Astrocyte (in vitro differentiated cells and primary cell): ENCODE measurements at regions not wholly inside any gene's neighbourhood (a gene's known extent, or its start where the extent isn't known, plus 50 kb on each side); places are given as distances from the start of the nearest gene placed in this dataset.

Source experiments
- DNase-seq: peaks from one replicate; pipeline ENCODE4 v3.0.0-alpha.2; 2010; ENCODE audit warnings: low read depth
- FAIRE-seq: peaks from 2 replicates; lab custom pipeline; 2011; peaks lifted over from hg19 to GRCh38; lab: Jason Lieb, UNC
- H2AFZ ChIP-seq: 2 replicates; pipeline ENCODE4 v1.6.0; 2012; ENCODE audit warnings: low read depth, low read length, inconsistent platforms
- H3K27ac ChIP-seq: 2 replicates; pipeline ENCODE4 v1.5.1; 2011; ENCODE audit warnings: low read depth, low read length, inconsistent platforms
- H3K27me3 ChIP-seq: 2 replicates; pipeline ENCODE4 v1.6.0; 2011; ENCODE audit warnings: low read length, inconsistent platforms; ENCODE audit not compliant: insufficient read depth
- H3K36me3 ChIP-seq: 2 replicates; pipeline ENCODE4 v1.5.1; 2011; ENCODE audit warnings: low read length, inconsistent platforms; ENCODE audit not compliant: insufficient read depth
- H3K4me1 ChIP-seq: 2 replicates; pipeline ENCODE4 v1.5.1; 2011; ENCODE audit warnings: low read length, inconsistent platforms; ENCODE audit not compliant: insufficient read depth
- H3K4me2 ChIP-seq: 2 replicates; pipeline ENCODE4 v1.6.0; 2012; ENCODE audit warnings: low read length, inconsistent platforms
- H3K4me3 ChIP-seq: 2 replicates; pipeline ENCODE4 v1.5.1; 2011; ENCODE audit warnings: low read depth, mild to moderate bottlenecking, low read length, inconsistent platforms; ENCODE audit not compliant: insufficient read depth
- H3K79me2 ChIP-seq: 2 replicates; pipeline ENCODE4 v1.6.0; 2012; ENCODE audit warnings: mild to moderate bottlenecking, low read length, inconsistent platforms; ENCODE audit not compliant: insufficient read depth
- H3K9ac ChIP-seq: 2 replicates; pipeline ENCODE4 v1.6.0; 2012; ENCODE audit warnings: mild to moderate bottlenecking, low read length, inconsistent platforms
- H3K9me3 ChIP-seq: 2 replicates; pipeline ENCODE4 v1.5.1; 2012; ENCODE audit warnings: low read depth, mild to moderate bottlenecking, low read length, inconsistent platforms; ENCODE audit not compliant: insufficient read depth
- H4K20me1 ChIP-seq: 2 replicates; pipeline ENCODE4 v1.6.0; 2012; ENCODE audit warnings: low read length, inconsistent platforms; ENCODE audit not compliant: insufficient read depth
- H3K27ac Mint-ChIP-seq: one replicate; pipeline ENCODE4 v1.8.0; 2021; ENCODE audit warnings: mild to moderate bottlenecking, mixed read lengths; ENCODE audit not compliant: unreplicated experiment
- H3K27me3 Mint-ChIP-seq: one replicate; pipeline ENCODE4 v1.8.0; 2021; ENCODE audit warnings: low read depth, mixed read lengths; ENCODE audit not compliant: unreplicated experiment
- H3K36me3 Mint-ChIP-seq: one replicate; pipeline ENCODE4 v1.8.0; 2021; ENCODE audit warnings: low read depth, mixed read lengths; ENCODE audit not compliant: unreplicated experiment
- H3K4me1 Mint-ChIP-seq: one replicate; pipeline ENCODE4 v1.8.0; 2021; ENCODE audit warnings: low read depth, mixed read lengths; ENCODE audit not compliant: unreplicated experiment
- H3K4me3 Mint-ChIP-seq: one replicate; pipeline ENCODE4 v1.8.0; 2021; ENCODE audit warnings: mild to moderate bottlenecking, moderate library complexity, mixed read lengths; ENCODE audit not compliant: unreplicated experiment
- H3K9me3 Mint-ChIP-seq: one replicate; pipeline ENCODE4 v1.8.0; 2021; ENCODE audit warnings: mild to moderate bottlenecking, mixed read lengths; ENCODE audit not compliant: unreplicated experiment
- CTCF ChIP-seq: IDR thresholded peaks from 2 replicates; pipeline ENCODE4 v1.5.1; 2011; ENCODE audit warnings: low read depth, mild to moderate bottlenecking, inconsistent platforms, low read length, moderate library complexity; ENCODE audit not compliant: insufficient read depth
- EZH2 ChIP-seq: IDR thresholded peaks from 2 replicates; pipeline ENCODE4 v1.6.1; 2012; ENCODE audit warnings: mild to moderate bottlenecking, low read length, inconsistent platforms; ENCODE audit not compliant: insufficient read depth

- Histone ChIP-seq H3K36me3 (no peaks in the 10 kb centered on the region), H3K27me3 (no peaks in the 10 kb centered on the region), H3K4me1 (peaks cover 40% of the 10 kb centered on the region), H4K20me1 (no peaks in the 10 kb centered on the region), H3K4me3 (peak overlapping the region; percentile 22), H3K27ac (peak overlapping the region; percentile 91), H3K9ac (peak overlapping the region; percentile 69), H3K79me2 (no peaks in the 10 kb centered on the region), H3K4me2 (peak overlapping the region; percentile 66), H2AFZ (peak overlapping the region; percentile 15), H3K9me3 (no peaks in the 10 kb centered on the region)
- FAIRE-seq, result no peak
- peak overlapping the region; percentile 18 for H3K4me3 Mint-ChIP-seq
- H3K4me1 Mint-ChIP-seq, result peaks cover 36% of the 10 kb centered on the region
- no peak for TF ChIP-seq EZH2
- TF ChIP-seq CTCF, result no peak
- no peaks in the 10 kb centered on the region for H3K27me3 Mint-ChIP-seq
- peak overlapping the region; percentile 95 for H3K27ac Mint-ChIP-seq
- H3K36me3 Mint-ChIP-seq, result no peaks in the 10 kb centered on the region
- H3K9me3 Mint-ChIP-seq, result peaks cover 3% of the 10 kb centered on the region
- DNase-seq, result peak; percentile 91
Measured at GRCh38 chr14:65238456-65238855, 136.1 kb upstream of the MAX start.

- peak; percentile 92 for DNase-seq
- Mint-ChIP-seq H3K27me3 (no peaks in the 10 kb centered on the region), H3K36me3 (no peaks in the 10 kb centered on the region), H3K4me1 (peaks cover 36% of the 10 kb centered on the region), H3K27ac (peak overlapping the region; percentile 95), H3K4me3 (peak overlapping the region; percentile 14), H3K9me3 (peaks cover 2% of the 10 kb centered on the region)
- FAIRE-seq, result peak; percentile 26
- Histone ChIP-seq H3K27ac (peak overlapping the region; percentile 91), H3K79me2 (no peaks in the 10 kb centered on the region), H3K9ac (peak overlapping the region; percentile 69), H2AFZ (peak overlapping the region; percentile 21), H3K36me3 (no peaks in the 10 kb centered on the region), H3K27me3 (no peaks in the 10 kb centered on the region), H4K20me1 (no peaks in the 10 kb centered on the region), H3K9me3 (no peaks in the 10 kb centered on the region), H3K4me1 (peaks cover 48% of the 10 kb centered on the region), H3K4me2 (peak overlapping the region; percentile 66), H3K4me3 (no peak overlapping the region)
- TF ChIP-seq EZH2 (no peak), CTCF (no peak)
Measured at GRCh38 chr14:65239143-65239937, 137.0 kb upstream of the MAX start.

- H3K9ac ChIP-seq, result no peak overlapping the region
- Mint-ChIP-seq H3K4me1 (peaks cover 36% of the 10 kb centered on the region), H3K36me3 (no peaks in the 10 kb centered on the region), H3K4me3 (peak overlapping the region; percentile 14), H3K27ac (peak overlapping the region; percentile 95), H3K9me3 (no peaks in the 10 kb centered on the region), H3K27me3 (no peaks in the 10 kb centered on the region)
- no peaks in the 10 kb centered on the region for H3K9me3 ChIP-seq
- H4K20me1 ChIP-seq, result no peaks in the 10 kb centered on the region
- no peak overlapping the region for H2AFZ ChIP-seq
- no peak overlapping the region for H3K27ac ChIP-seq
- TF ChIP-seq CTCF (no peak), EZH2 (no peak)
- no peaks in the 10 kb centered on the region for H3K36me3 ChIP-seq
- H3K4me1 ChIP-seq, result peaks cover 49% of the 10 kb centered on the region
- FAIRE-seq, result no peak
- H3K4me3 ChIP-seq, result no peak overlapping the region
- no peaks in the 10 kb centered on the region for H3K27me3 ChIP-seq
- H3K4me2 ChIP-seq, result no peak overlapping the region
- DNase-seq, result no peak
- H3K79me2 ChIP-seq, result no peaks in the 10 kb centered on the region
Measured at GRCh38 chr14:65239938-65240296, 137.6 kb upstream of the MAX start.
